ENCODE measurements at regions not wholly inside any gene's neighbourhood (a gene's known extent, or its start where the extent isn't known, plus 50 kb on each side); places are given as distances from the start of the nearest gene placed in this dataset.

- TF ChIP-seq POLR2A (IDR thresholded peaks at IDR 0.05; ENCODE audit: low read depth, low read length) (no peak), TAF1 (IDR thresholded peaks at IDR 0.05; ENCODE audit: borderline replicate concordance, low read depth, low read length) (no peak), POLR2AphosphoS5 (IDR thresholded peaks at IDR 0.05; ENCODE audit: low read depth, low read length) (no peak)
These were observed 1666.3 kb downstream of the HACE1 start for GRCh38 chr6:103193413-103193812.

All from GM12892 (cell line).